NCI-H187 (cell line): ENCODE measurements at regions not wholly inside any gene's neighbourhood (a gene's known extent, or its start where the extent isn't known, plus 50 kb on each side); places are given as distances from the start of the nearest gene placed in this dataset.
A peak's percentile ranks its signal among the peaks of the same experiment; 100 is the strongest.

Experiments used
- DNase-seq, 2 experiments: peaks; one replicate each; lab custom pipeline; 2025; lab: John Stamatoyannopoulos, UW

GRCh38 chr14:42224053-42224888, 617.6 kb downstream of the LRFN5 start:
- peak; percentile 61 to 63 for DNase-seq

- DNase-seq = peak; percentile 65 to 69
Measured at GRCh38 chr14:42222924-42223471, 616.3 kb downstream of the LRFN5 start.

- DNase-seq = no peak
Measured at GRCh38 chr14:42214981-42215491, 608.4 kb downstream of the LRFN5 start.

- DNase-seq = no peak
Measured at GRCh38 chr14:42200957-42201356, 594.3 kb downstream of the LRFN5 start.

GRCh38 chr14:42198010-42198409, 591.3 kb downstream of the LRFN5 start:
- no peak for DNase-seq

GRCh38 chr14:42192738-42193653, 586.3 kb downstream of the LRFN5 start:
- DNase-seq = no peak

GRCh38 chr14:42190744-42191143, 584.1 kb downstream of the LRFN5 start:
- DNase-seq = no peak

- DNase-seq = no peak
Measured at GRCh38 chr14:42187846-42188245, 581.2 kb downstream of the LRFN5 start.

GRCh38 chr14:42185718-42186117, 579.0 kb downstream of the LRFN5 start:
- DNase-seq = no peak

GRCh38 chr14:42174357-42174756, 567.7 kb downstream of the LRFN5 start:
- peak; percentile 80 to 91 for DNase-seq

GRCh38 chr14:42173206-42173605, 566.5 kb downstream of the LRFN5 start:
- DNase-seq = no peak

GRCh38 chr14:42172304-42172703, 565.6 kb downstream of the LRFN5 start:
- no peak for DNase-seq

GRCh38 chr14:42163136-42163535, 556.5 kb downstream of the LRFN5 start:
- peak; percentile 39 to 43 for DNase-seq

GRCh38 chr14:42159138-42159537, 552.5 kb downstream of the LRFN5 start:
- DNase-seq = no peak

- DNase-seq = no peak
Measured at GRCh38 chr14:42149609-42150261, 543.1 kb downstream of the LRFN5 start.

- no peak for DNase-seq
Measured at GRCh38 chr14:42145766-42146165, 539.1 kb downstream of the LRFN5 start.

GRCh38 chr14:42143114-42143513, 536.4 kb downstream of the LRFN5 start:
- no peak for DNase-seq

GRCh38 chr14:42141328-42141727, 534.7 kb downstream of the LRFN5 start:
- no peak for DNase-seq

GRCh38 chr14:42140831-42141279, 534.2 kb downstream of the LRFN5 start:
- DNase-seq = no peak

GRCh38 chr14:42140001-42140400, 533.3 kb downstream of the LRFN5 start:
- DNase-seq = no peak

- no peak for DNase-seq
Measured at GRCh38 chr14:42138406-42138805, 531.7 kb downstream of the LRFN5 start.

- DNase-seq = no peak
Measured at GRCh38 chr14:42130815-42131214, 524.1 kb downstream of the LRFN5 start.
